ENCODE measurements at regions not wholly inside any gene's neighbourhood (a gene's known extent, or its start where the extent isn't known, plus 50 kb on each side); places are given as distances from the start of the nearest gene placed in this dataset.

GRCh38 chr2:45337481-45337880 lies 273.6 kb downstream of the SRBD1 start:
- no peak for DNase-seq

DNA sequence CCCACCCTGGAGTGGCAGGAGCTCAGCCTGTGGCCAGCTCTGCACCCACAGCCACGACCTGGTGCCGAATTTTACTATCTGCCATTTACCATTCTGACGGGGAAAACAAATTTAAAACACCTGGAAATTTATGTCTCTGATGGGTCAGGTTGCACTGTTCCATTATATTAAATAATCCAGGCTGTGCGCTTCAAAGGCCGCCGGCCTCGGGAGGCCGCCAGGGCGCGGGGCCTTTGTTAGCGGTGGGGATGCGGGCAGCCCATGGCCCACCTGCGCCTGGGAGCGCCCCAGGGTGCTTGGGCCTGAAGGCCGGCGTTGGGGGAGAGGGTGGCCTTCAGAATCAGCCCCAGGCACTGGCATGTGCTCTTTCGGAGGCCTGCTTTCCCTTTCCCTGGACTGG lies 276.9 kb downstream of the SRBD1 start:
- DNase-seq, result no peak

- DNase-seq, result no peak
These were observed 278.5 kb downstream of the SRBD1 start for GRCh38 chr2:45332567-45332966.

- DNase-seq, result no peak
These were observed 279.0 kb downstream of the SRBD1 start for GRCh38 chr2:45332094-45332493.

- DNase-seq, result no peak
These were observed 279.7 kb downstream of the SRBD1 start for GRCh38 chr2:45331410-45331786.

- DNase-seq, result peak; percentile 53
These were observed 280.2 kb downstream of the SRBD1 start for GRCh38 chr2:45330637-45331409.

- peak; percentile 20 for DNase-seq
These were observed 281.0 kb downstream of the SRBD1 start for GRCh38 chr2:45330108-45330507.

GRCh38 chr2:45329045-45329677 lies 281.9 kb downstream of the SRBD1 start:
- DNase-seq, result no peak

GRCh38 chr2:45328264-45328870 lies 282.7 kb downstream of the SRBD1 start:
- DNase-seq, result no peak

DNA sequence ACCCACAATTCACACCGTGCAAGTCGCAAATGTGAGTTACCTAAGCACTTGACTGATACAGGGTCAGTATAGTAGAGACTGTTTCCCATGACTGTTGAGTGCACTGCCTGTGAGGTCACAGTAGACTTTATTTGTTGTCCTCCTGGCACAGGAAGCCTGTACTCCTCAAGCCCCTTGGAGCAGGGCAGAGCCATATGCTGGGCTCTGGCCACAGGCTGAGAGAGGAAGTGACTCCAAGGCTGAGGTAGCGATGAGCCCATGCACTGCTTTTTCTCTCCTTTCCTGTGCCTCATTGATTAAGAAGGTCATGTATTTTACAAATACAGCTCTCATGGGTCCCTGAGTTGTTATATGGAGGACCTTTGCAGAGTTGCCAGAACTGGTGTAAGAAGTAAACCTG lies 287.7 kb downstream of the SRBD1 start:
- DNase-seq, result no peak

- DNase-seq, result no peak
These were observed 290.1 kb downstream of the SRBD1 start for GRCh38 chr2:45320956-45321355.

DNA sequence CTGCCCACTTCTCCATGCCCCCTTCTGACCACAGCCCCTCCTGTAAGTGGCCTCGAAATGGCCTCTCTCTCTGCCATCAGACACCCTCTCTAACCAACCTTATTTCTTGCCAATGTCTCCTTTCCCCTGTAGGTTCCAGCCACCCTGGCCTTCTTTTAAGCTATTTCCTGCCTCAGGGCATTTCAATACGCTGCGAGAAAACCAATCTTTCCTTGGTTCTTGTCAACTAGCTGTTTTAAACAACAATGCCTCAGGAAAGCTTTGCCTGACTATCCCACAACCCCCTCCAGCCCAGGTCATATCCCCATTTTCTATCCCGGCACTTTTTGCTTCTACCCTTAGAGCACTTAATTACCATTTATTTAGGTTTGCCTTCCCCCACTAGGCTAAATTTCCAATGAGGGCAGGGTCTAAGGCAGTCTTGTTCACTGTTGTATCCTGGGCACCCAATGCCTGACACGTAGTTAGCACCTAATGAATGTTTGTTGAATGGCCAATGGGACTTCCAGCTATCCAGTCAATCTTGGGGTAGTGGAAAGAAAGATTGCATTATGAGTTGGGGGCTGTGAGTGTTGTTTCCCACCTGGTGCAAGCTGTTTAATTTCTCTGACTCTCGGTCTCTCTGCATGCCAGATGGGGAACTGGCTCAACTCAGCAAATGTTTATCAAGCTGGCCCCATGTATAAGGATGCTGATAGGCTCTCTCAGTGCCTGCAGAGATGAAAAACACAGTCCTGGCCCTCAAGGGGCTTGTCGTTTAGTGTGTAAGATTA lies 291.2 kb downstream of the SRBD1 start:
- no peak for DNase-seq

DNA sequence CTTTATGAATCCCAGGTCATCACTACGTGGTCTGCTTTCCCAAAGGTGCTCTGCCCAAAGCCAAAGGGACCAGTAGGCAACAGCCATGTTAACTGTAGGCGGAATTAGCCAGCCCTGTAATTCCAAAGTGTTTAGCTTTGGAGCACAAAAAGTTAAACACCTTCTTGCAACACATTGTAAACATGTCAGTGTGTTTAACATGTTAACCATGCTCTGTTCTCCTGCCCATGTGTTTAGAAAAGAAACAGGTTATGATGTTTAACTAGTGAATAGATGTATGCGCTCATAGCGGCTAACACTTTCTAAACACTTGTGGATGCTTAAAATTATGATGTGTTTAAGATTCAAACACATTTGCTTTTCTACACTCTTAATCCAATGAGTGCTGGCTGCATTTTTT lies 292.4 kb downstream of the SRBD1 start:
- DNase-seq, result no peak

GRCh38 chr2:45316576-45317338 lies 294.3 kb downstream of the SRBD1 start:
- DNase-seq, result no peak

GRCh38 chr2:45315861-45316260 lies 295.2 kb downstream of the SRBD1 start:
- DNase-seq, result no peak

DNA sequence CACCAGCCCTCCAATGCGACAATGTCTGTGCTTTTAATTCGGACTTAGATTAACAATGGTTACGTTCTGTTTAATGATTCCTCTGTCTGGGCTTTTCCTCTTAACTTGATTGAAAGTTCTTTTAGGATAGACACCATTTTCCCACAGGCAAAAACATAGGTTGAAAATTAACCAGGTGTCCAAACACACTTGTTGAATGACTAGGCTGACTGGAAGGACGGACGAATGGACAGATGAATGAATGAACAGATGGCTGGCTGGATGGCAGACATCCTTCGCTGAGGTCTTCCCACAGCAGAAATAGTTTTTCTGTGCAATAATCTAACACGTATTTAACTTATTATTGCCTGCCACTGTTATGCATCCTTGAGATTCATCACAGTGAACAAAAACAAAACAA lies 298.8 kb downstream of the SRBD1 start:
- no peak for DNase-seq

DNA sequence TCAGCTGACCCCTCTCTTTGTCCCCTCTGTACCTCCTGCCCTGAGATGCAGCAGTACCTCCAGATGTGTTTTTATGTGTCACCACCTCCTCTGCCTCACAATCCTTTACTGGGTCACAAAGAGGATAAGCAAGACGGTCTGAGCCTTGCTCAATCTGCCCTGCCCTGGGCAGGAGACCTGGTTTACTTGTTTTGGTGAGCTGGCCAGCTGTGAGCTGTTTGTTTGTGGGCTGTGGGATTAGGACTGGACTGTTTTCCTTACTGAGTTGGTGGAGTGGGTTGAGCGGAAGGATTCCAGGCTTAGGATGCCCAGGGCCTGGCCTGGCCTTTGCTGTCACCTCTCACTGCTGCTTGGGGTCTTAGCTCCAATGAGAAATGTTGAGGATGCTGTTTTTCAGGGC lies 299.5 kb downstream of the SRBD1 start:
- DNase-seq, result no peak

DNA sequence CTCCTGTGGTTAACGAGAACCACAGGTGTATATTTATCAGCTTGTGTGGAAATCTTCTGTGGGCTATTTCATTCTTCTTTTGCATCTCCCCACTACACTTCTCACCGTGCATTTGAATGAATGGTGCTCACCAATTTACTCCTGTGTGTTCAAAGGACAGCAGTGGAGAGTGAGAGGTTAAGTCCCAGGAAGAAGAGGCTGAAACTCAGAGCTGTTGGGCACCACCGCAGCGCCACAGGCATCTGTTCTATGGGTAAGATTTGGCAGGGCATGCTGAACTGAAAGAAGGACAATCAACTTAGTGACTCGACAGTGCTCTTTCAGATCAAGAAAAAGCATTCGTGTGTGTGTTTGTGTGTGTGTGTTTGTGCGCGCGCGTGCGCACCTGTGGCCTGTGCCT lies 297.9 kb upstream of the SIX2 start:
- no peak for DNase-seq

- DNase-seq, result no peak
These were observed 296.3 kb upstream of the SIX2 start for GRCh38 chr2:45305599-45305998.

DNA sequence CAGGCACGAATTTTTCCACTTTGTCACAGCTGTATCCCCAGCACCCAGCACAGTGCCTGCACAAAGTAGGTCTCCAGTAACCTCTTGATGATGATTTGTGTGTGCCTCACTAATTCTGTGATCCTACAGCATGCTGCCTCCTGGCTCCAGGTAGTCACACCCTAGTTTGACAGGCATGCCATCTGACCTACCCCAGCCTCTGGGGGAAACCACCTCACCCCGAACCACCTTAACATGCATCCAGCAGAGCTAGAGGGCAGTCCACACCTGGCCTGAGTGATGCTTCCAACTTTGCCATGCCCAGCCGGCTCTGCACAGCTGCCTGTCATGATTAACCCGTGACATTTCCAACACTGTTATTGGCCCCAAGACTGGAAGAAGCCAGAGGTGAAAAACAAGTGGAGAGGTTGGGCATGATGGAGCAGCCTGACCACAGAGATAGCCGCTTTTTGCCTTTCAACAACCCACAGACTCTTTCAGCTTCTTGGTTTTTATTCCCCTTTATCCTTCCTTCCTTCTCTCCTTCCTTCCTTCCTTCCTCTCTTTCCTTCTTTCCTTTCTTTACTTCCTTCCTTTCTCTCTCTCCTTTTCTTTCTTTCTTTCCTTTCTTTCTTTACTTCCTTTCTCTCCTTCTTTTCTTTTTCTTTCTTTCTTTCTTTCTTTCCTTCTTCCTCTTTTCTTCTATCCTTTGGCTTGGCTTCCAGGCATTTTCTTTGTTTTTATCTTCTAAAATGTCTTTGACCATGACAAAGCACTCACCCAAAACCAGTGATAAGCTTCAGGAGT lies 294.4 kb upstream of the SIX2 start:
- no peak for DNase-seq

DNA sequence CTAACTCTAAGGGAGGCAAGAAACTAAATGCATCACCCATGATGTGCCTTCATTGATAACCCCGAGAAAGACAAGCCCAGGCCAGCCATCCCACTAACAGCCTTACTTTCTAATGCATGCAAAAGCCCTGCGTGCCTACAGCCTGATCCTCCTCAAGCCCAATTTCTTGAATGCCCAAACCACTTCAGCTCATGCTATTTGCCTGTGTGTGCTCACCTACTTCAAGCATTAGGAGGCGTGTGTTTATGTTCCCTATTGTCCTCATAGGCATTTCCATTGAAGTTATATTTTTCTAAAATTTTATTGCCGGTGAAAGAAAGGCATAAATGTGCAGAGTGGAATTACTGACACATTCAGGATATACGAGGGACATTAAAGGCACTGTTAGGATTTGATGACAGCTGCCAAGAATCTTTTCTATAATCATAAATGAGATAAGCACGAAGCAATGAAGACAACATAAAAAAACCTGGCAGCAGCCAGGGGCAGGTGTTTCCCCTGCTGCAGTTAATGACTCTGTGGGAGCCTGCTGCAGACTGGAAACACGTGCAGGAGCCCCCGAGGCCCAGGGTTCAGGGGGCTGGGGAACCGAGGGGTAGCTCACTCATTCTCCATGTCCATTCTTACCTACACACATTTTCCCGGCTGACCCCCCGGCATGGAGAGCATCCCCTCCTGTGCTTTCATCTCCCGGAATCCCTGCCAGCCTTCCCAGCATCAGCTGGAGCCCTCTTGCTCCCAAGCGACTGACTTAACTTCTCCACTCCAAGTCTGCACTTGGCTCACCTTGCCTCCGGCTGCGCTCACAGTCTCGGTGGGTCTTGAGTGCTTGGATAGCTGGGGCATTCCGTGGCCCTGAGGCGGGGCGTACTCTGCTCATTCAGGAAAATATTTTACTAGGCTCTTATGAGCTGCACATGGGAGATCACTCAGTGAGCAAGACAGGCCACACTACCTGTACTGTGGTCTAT lies 292.3 kb upstream of the SIX2 start:
- peak; percentile 78 for DNase-seq
